Keratinocyte (primary cell): ENCODE measurements at regions not wholly inside any gene's neighbourhood (a gene's known extent, or its start where the extent isn't known, plus 50 kb on each side); places are given as distances from the start of the nearest gene placed in this dataset.
A peak's percentile ranks its signal among the peaks of the same experiment; 100 is the strongest.

Experiments
- DNase-seq: peaks from one replicate; pipeline ENCODE4 v3.0.0-alpha.2; 2011; ENCODE audit warnings: low read depth, missing footprints, low spot score
- FAIRE-seq: peaks from 2 replicates; lab custom pipeline; 2011; peaks lifted over from hg19 to GRCh38; lab: Jason Lieb, UNC
- H2AFZ ChIP-seq: 2 replicates; pipeline ENCODE4 v1.6.0; 2012; ENCODE audit warnings: low read length, control low read depth, inconsistent platforms; ENCODE audit not compliant: control insufficient read depth
- H3K27ac ChIP-seq: 2 replicates; pipeline ENCODE4 v1.5.1; 2011; ENCODE audit warnings: low read length; ENCODE audit not compliant: control insufficient read depth, insufficient read depth
- H3K27me3 ChIP-seq: 3 replicates; pipeline ENCODE4 v1.6.0; 2011; ENCODE audit warnings: low read length; ENCODE audit not compliant: control insufficient read depth, insufficient read depth; ENCODE audit errors: extremely low read depth
- H3K36me3 ChIP-seq, 2 experiments: 2 replicates in 1 of 2; 3 replicates in 1 of 2; pipeline ENCODE4 v1.5.1; 2011; ENCODE audit warnings: low read length in 2 of 2, mild to moderate bottlenecking in 1 of 2; ENCODE audit not compliant: control insufficient read depth in 2 of 2, insufficient read depth in 2 of 2; ENCODE audit errors: extremely low read depth in 1 of 2
- H3K4me1 ChIP-seq: 3 replicates; pipeline ENCODE4 v1.5.1; 2011; ENCODE audit warnings: low read length; ENCODE audit not compliant: control insufficient read depth, insufficient read depth; ENCODE audit errors: extremely low read depth
- H3K4me2 ChIP-seq: 3 replicates; pipeline ENCODE4 v1.6.0; 2011; ENCODE audit warnings: low read depth, low read length; ENCODE audit not compliant: control insufficient read depth, insufficient read depth; ENCODE audit errors: extremely low read depth
- H3K4me3 ChIP-seq, 3 experiments: fragments of 200-600 bp in 1 of 3; sonication (generic) in 1 of 3; 2 replicates in 2 of 3; 3 replicates in 1 of 3; pipeline ENCODE4 v1.5.1; 2011 to 2016; ENCODE audit warnings: low read length in 3 of 3, mild to moderate bottlenecking in 3 of 3, control low read depth in 2 of 3, inconsistent platforms in 1 of 3, low read depth in 1 of 3, mixed read lengths in 1 of 3, mixed run types in 1 of 3, moderate library complexity in 1 of 3; ENCODE audit not compliant: control insufficient read depth in 2 of 3, insufficient read depth in 2 of 3; ENCODE audit errors: extremely low read depth in 1 of 3
- H3K79me2 ChIP-seq: 2 replicates; pipeline ENCODE4 v1.6.0; 2012; ENCODE audit warnings: low read length; ENCODE audit not compliant: control insufficient read depth, insufficient read depth
- H3K9ac ChIP-seq: 3 replicates; pipeline ENCODE4 v1.6.0; 2011; ENCODE audit warnings: low read length; ENCODE audit not compliant: control insufficient read depth, insufficient read depth; ENCODE audit errors: extremely low read depth
- H3K9me1 ChIP-seq: 3 replicates; pipeline ENCODE4 v1.6.0; 2011; ENCODE audit warnings: low read length; ENCODE audit not compliant: control insufficient read depth, insufficient read depth; ENCODE audit errors: extremely low read depth
- H3K9me3 ChIP-seq: 2 replicates; pipeline ENCODE4 v1.5.1; 2012; ENCODE audit warnings: low read depth, low read length; ENCODE audit not compliant: control insufficient read depth
- H4K20me1 ChIP-seq: 3 replicates; pipeline ENCODE4 v1.6.0; 2011; ENCODE audit warnings: low read length; ENCODE audit not compliant: control insufficient read depth, insufficient read depth; ENCODE audit errors: extremely low read depth
- EZH2 ChIP-seq: IDR thresholded peaks from one replicate; pipeline ENCODE4 v1.6.1; 2012; ENCODE audit warnings: inconsistent platforms, mild to moderate bottlenecking, low read length, moderate library complexity
- dilution Hi-C: fragments of 300-500 bp; cut with MboI; formaldehyde crosslinking; loops from one replicate; pipeline ENCODE4 v1.7.0; 2020; ENCODE audit warnings: low sequenced_read_pairs; ENCODE audit not compliant: extremely low pct_ligation_motif_present
- TF ChIP-seq, protein P1 (sequence below), 3 experiments: IDR thresholded peaks in 1 of 3; conservative IDR thresholded peaks in 1 of 3; optimal IDR thresholded peaks in 1 of 3; 2 replicates in 2 of 3; 3 replicates in 1 of 3; pipeline versions ENCODE3 to v1.5.1; 2011; ENCODE audit warnings: low read length in 3 of 3, mild to moderate bottlenecking in 3 of 3, moderate library complexity in 2 of 3, control low read depth in 1 of 3, inconsistent platforms in 1 of 3; ENCODE audit not compliant: insufficient read depth in 2 of 3; ENCODE audit errors: extremely low read depth in 1 of 3

DNA sequence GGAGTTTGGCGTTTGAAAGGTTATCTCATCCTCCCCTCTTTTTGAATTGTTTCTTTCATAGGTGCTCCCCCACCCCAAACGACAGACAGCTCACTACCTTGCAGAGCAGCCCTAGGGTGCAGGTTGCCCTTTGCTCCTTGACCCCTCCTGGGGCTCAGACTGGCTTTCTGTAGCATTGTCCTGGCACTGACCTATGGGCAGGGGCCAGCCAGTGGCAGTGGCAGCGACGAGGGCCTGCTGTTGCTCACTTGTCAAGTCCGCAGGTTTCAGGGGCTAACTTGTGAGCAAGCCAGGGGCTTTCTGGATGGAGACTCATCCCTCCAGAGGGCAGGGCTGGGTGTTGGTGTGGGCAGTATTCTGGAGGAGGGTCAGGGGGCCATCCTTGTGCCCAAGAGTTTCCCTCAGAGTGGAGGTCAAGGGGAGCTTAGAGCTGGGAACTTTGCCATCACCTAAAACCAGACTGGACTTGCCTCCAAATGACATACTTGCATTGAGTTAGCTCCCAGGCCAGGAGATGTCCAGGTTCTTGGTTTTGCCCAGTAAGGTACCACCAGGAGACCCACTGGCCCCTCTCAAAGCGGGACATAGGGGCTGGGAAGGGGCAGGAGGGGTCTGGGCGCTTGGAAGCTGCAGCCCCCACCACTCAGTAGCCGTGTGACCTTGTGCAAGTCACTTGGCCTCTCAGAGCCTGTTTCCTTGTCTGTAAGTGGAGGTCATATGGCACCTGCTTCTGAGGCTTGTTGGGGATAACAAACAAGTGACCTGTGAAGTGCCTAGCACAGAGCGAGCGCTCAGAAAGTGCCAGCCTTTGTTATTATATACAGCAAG lies 53.5 kb upstream of the CDKN2AIPNL start:
- Histone ChIP-seq H3K9ac (peak overlapping the region; percentile 81), H3K36me3 (no peaks in the 10 kb centered on the region), H3K9me3 (no peaks in the 10 kb centered on the region), H3K9me1 (peaks cover 4% of the 10 kb centered on the region), H3K27ac (peak overlapping the region; percentile 90), H3K79me2 (no peaks in the 10 kb centered on the region), H2AFZ (peak overlapping the region; percentile 52), H3K27me3 (no peaks in the 10 kb centered on the region), H3K4me2 (peak overlapping the region; percentile 96), H3K4me3 (no peak overlapping the region), H4K20me1 (no peaks in the 10 kb centered on the region), H3K4me1 (peaks cover 27% of the 10 kb centered on the region)
- no peak for TF ChIP-seq EZH2
- TF ChIP-seq, protein P1, sequence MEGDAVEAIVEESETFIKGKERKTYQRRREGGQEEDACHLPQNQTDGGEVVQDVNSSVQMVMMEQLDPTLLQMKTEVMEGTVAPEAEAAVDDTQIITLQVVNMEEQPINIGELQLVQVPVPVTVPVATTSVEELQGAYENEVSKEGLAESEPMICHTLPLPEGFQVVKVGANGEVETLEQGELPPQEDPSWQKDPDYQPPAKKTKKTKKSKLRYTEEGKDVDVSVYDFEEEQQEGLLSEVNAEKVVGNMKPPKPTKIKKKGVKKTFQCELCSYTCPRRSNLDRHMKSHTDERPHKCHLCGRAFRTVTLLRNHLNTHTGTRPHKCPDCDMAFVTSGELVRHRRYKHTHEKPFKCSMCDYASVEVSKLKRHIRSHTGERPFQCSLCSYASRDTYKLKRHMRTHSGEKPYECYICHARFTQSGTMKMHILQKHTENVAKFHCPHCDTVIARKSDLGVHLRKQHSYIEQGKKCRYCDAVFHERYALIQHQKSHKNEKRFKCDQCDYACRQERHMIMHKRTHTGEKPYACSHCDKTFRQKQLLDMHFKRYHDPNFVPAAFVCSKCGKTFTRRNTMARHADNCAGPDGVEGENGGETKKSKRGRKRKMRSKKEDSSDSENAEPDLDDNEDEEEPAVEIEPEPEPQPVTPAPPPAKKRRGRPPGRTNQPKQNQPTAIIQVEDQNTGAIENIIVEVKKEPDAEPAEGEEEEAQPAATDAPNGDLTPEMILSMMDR (optimal IDR thresholded peaks at IDR 0.05 in 1 of 3, IDR thresholded peaks at IDR 0.05 in 1 of 3, conservative IDR thresholded peaks at IDR 0.05 in 1 of 3; ENCODE audit: extremely low read depth in 1 of 3, insufficient read depth in 2 of 3, low read length in 3 of 3), result no peak
- FAIRE-seq, result peak; percentile 69
- no peak for DNase-seq
- dilution Hi-C loops, result no loop called here

DNA sequence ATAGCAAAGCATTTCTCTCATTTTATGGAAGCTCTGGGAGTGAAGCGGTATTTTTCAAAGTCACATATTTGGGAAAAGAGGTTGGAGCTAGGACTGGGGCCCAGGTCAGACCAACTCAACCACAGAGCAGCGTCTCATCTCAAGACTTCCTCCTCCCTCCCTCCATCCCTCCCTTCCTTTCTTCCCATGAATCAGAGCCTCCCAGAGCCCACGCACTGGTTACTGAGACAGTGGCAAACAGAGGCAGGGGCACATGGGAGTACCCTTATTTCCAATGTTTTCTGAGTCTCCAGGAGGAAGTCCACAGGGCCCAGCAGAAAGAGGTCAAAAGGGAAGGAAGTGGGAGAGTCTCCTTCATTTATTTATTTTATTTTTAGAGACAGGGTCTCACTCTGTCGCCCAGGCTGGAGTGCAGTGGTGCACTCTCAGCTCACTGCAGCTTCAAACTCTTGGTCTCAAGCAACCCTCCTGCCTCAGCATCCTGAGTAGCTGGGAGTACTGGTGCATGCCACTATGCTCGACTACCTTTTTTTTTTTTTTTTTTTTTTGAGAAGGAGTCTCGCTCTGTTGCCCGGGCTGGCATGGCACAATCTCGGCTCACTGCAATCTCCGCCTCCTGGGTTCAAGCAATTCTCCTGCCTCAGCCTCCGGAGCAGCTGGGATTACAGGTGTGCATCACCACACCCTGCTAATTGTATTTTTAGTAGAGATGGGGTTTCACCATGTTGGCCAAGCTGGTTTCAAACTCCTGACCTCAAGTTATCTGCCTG lies 52.5 kb upstream of the CDKN2AIPNL start:
- no peaks in the 10 kb centered on the region for H3K79me2 ChIP-seq
- no peak overlapping the region for H3K9ac ChIP-seq
- no peak overlapping the region for H3K27ac ChIP-seq
- no peaks in the 10 kb centered on the region for H3K27me3 ChIP-seq
- H3K9me1 ChIP-seq, result peaks cover 4% of the 10 kb centered on the region
- DNase-seq (no peak), FAIRE-seq (no peak)
- dilution Hi-C loops, result no loop called here
- H3K4me1 ChIP-seq, result peaks cover 27% of the 10 kb centered on the region
- H3K9me3 ChIP-seq, result no peaks in the 10 kb centered on the region
- no peak overlapping the region for H3K4me3 ChIP-seq
- no peaks in the 10 kb centered on the region for H3K36me3 ChIP-seq
- no peak overlapping the region for H2AFZ ChIP-seq
- no peaks in the 10 kb centered on the region for H4K20me1 ChIP-seq
- H3K4me2 ChIP-seq, result no peak overlapping the region
- TF ChIP-seq, protein P1 (optimal IDR thresholded peaks at IDR 0.05 in 1 of 3, IDR thresholded peaks at IDR 0.05 in 1 of 3, conservative IDR thresholded peaks at IDR 0.05 in 1 of 3; ENCODE audit: extremely low read depth in 1 of 3, insufficient read depth in 2 of 3, low read length in 3 of 3), result no peak
- TF ChIP-seq EZH2, result no peak
